ENCODE measurements at regions not wholly inside any gene's neighbourhood (a gene's known extent, or its start where the extent isn't known, plus 50 kb on each side); places are given as distances from the start of the nearest gene placed in this dataset.
"Not testable (repeated sequence)": the region's sequence is repeated elsewhere in the genome, so short reads cannot be mapped to it uniquely, and the experiment has no call there.

- no peak for DNase-seq
Observed at GRCh38 chr5:75940418-75940817, 142.8 kb upstream of the SV2C start.

GRCh38 chr5:75935572-75935971 is 147.6 kb upstream of the SV2C start:
- no peak for DNase-seq

- no peak for DNase-seq
Observed at GRCh38 chr5:75933489-75933888, 149.7 kb upstream of the SV2C start.

GRCh38 chr5:75931175-75931574 is 152.0 kb upstream of the SV2C start:
- DNase-seq = no peak

GRCh38 chr5:75928992-75929391 is 154.2 kb upstream of the SV2C start:
- no peak for DNase-seq

GRCh38 chr5:75922480-75922879 is 160.7 kb upstream of the SV2C start:
- DNase-seq = no peak

GRCh38 chr5:75921011-75921410 is 162.2 kb upstream of the SV2C start:
- no peak for DNase-seq

GRCh38 chr5:75916144-75916543 is 167.0 kb upstream of the SV2C start:
- no peak for DNase-seq

GRCh38 chr5:75909223-75909622 is 174.0 kb upstream of the SV2C start:
- DNase-seq = no peak

GRCh38 chr5:75907651-75908050 is 175.5 kb upstream of the SV2C start:
- no peak for DNase-seq

GRCh38 chr5:75894482-75894881 is 177.2 kb upstream of the POC5 start:
- DNase-seq = no peak

- no peak for DNase-seq
Observed at GRCh38 chr5:75891736-75892135, 174.5 kb upstream of the POC5 start.

- DNase-seq = no peak
Observed at GRCh38 chr5:75891020-75891419, 173.8 kb upstream of the POC5 start.

- DNase-seq = no peak
Observed at GRCh38 chr5:75890546-75890945, 173.3 kb upstream of the POC5 start.

- no peak for DNase-seq
Observed at GRCh38 chr5:75886706-75887105, 169.5 kb upstream of the POC5 start.

GRCh38 chr5:75885849-75886596 is 168.8 kb upstream of the POC5 start:
- no peak for DNase-seq

- no peak for DNase-seq
Observed at GRCh38 chr5:75885321-75885720, 168.1 kb upstream of the POC5 start.

- no peak for DNase-seq
Observed at GRCh38 chr5:75869891-75870290, 152.7 kb upstream of the POC5 start.

GRCh38 chr5:75862872-75863271 is 145.6 kb upstream of the POC5 start:
- DNase-seq = no peak

- DNase-seq = not testable (repeated sequence)
Observed at GRCh38 chr5:75859621-75860020, 142.4 kb upstream of the POC5 start.

GRCh38 chr5:75856056-75856455 is 138.8 kb upstream of the POC5 start:
- DNase-seq = no peak

- no peak for DNase-seq
Observed at GRCh38 chr5:75848077-75848476, 130.8 kb upstream of the POC5 start.

- no peak for DNase-seq
Observed at GRCh38 chr5:75847561-75848021, 130.4 kb upstream of the POC5 start.

GRCh38 chr5:75844301-75844700 is 127.1 kb upstream of the POC5 start:
- no peak for DNase-seq

- DNase-seq = no peak
Observed at GRCh38 chr5:75843319-75843718, 126.1 kb upstream of the POC5 start.

Data from cerebellar nuclear complex (tissue), 1 donor.